H54 (cell line): ENCODE measurements at regions not wholly inside any gene's neighbourhood (a gene's known extent, or its start where the extent isn't known, plus 50 kb on each side); places are given as distances from the start of the nearest gene placed in this dataset.
A peak's percentile ranks its signal among the peaks of the same experiment; 100 is the strongest.

Source experiments
- DNase-seq: peaks from one replicate; pipeline ENCODE4 v3.0.0; 2011; ENCODE audit warnings: low spot score, mixed read lengths; ENCODE audit not compliant: insufficient read length
- FAIRE-seq: peaks from 3 replicates; lab custom pipeline; 2011; peaks lifted over from hg19 to GRCh38; lab: Jason Lieb, UNC
- POLR2A ChIP-seq: IDR thresholded peaks from 2 replicates; pipeline ENCODE4 v1.6.1; 2011; ENCODE audit warnings: low read depth, mild to moderate bottlenecking, low read length

- FAIRE-seq, result no peak
- DNase-seq, result no peak
- TF ChIP-seq POLR2A, result no peak
These were observed 750.3 kb downstream of the FAT4 start for GRCh38 chr4:126065016-126065415.

- no peak for TF ChIP-seq POLR2A
- FAIRE-seq (peak; percentile 6), DNase-seq (no peak)
These were observed 756.9 kb downstream of the FAT4 start for GRCh38 chr4:126071346-126072333.

- no peak for FAIRE-seq
These were observed 766.6 kb downstream of the FAT4 start for GRCh38 chr4:126081336-126081735.

GRCh38 chr4:126086041-126086440 is 771.3 kb downstream of the FAT4 start:
- TF ChIP-seq POLR2A, result no peak
- FAIRE-seq (no peak), DNase-seq (no peak)

More at GRCh38 chr4:126081336-126081735, 766.6 kb downstream of the FAT4 start:
- no peak for TF ChIP-seq POLR2A
- DNase-seq, result no peak

GRCh38 chr4:126087101-126087500 is 772.3 kb downstream of the FAT4 start:
- DNase-seq, result no peak
- FAIRE-seq, result no peak
- no peak for TF ChIP-seq POLR2A

- FAIRE-seq (no peak), DNase-seq (no peak)
- TF ChIP-seq POLR2A, result no peak
These were observed 782.5 kb downstream of the FAT4 start for GRCh38 chr4:126097155-126097799.

- no peak for FAIRE-seq
- TF ChIP-seq POLR2A, result no peak
- no peak for DNase-seq
These were observed 791.9 kb downstream of the FAT4 start for GRCh38 chr4:126106658-126107057.

- TF ChIP-seq POLR2A, result no peak
- DNase-seq (no peak), FAIRE-seq (no peak)
These were observed 795.1 kb downstream of the FAT4 start for GRCh38 chr4:126109836-126110235.

- no peak for FAIRE-seq
- no peak for DNase-seq
- TF ChIP-seq POLR2A, result no peak
These were observed 798.3 kb downstream of the FAT4 start for GRCh38 chr4:126113058-126113457.

GRCh38 chr4:126123611-126124325 is 809.0 kb downstream of the FAT4 start:
- TF ChIP-seq POLR2A, result no peak
- FAIRE-seq (peak; percentile 41), DNase-seq (no peak)

- no peak for TF ChIP-seq POLR2A
- no peak for DNase-seq
- no peak for FAIRE-seq
These were observed 810.1 kb downstream of the FAT4 start for GRCh38 chr4:126124818-126125217.

- no peak for TF ChIP-seq POLR2A
- FAIRE-seq (no peak), DNase-seq (no peak)
These were observed 815.5 kb downstream of the FAT4 start for GRCh38 chr4:126130215-126130614.

- FAIRE-seq (no peak), DNase-seq (no peak)
- TF ChIP-seq POLR2A, result no peak
These were observed 822.4 kb downstream of the FAT4 start for GRCh38 chr4:126136922-126137781.

- DNase-seq (no peak), FAIRE-seq (no peak)
- no peak for TF ChIP-seq POLR2A
These were observed 823.0 kb downstream of the FAT4 start for GRCh38 chr4:126137782-126138170.
